WTC11 (cell line): ENCODE measurements at regions not wholly inside any gene's neighbourhood (a gene's known extent, or its start where the extent isn't known, plus 50 kb on each side); places are given as distances from the start of the nearest gene placed in this dataset.

ENCODE experiments used
- ATF1 ChIP-seq: sonication (generic); formaldehyde crosslinking; IDR thresholded peaks from 2 replicates; pipeline ENCODE4 v1.8.1; 2023; ENCODE audit warnings: mild to moderate bottlenecking, moderate library complexity, missing genetic modification reagents
- ELF4 ChIP-seq: sonication (generic); formaldehyde crosslinking; IDR thresholded peaks from 2 replicates; pipeline ENCODE4 v1.8.1; 2022; ENCODE audit warnings: low read depth, mild to moderate bottlenecking, moderate library complexity, missing genetic modification reagents
- ESRRA ChIP-seq: sonication (generic); formaldehyde crosslinking; IDR thresholded peaks from 2 replicates; pipeline ENCODE4 v1.8.1; 2022; ENCODE audit warnings: mild to moderate bottlenecking, missing genetic modification reagents, borderline replicate concordance
- ETV6 ChIP-seq: sonication (generic); formaldehyde crosslinking; IDR thresholded peaks from 2 replicates; pipeline ENCODE4 v1.8.1; 2022; ENCODE audit warnings: mild to moderate bottlenecking, missing genetic modification reagents
- MXD4 ChIP-seq: fragments of 250-450 bp; sonication (Bioruptor Pico); IDR thresholded peaks from 2 replicates; pipeline ENCODE4 v1.8.0; 2021; ENCODE audit warnings: mild to moderate bottlenecking, moderate library complexity, borderline replicate concordance
- NFE2L1 ChIP-seq: sonication (generic); formaldehyde crosslinking; IDR thresholded peaks from 2 replicates; pipeline ENCODE4 v1.8.1; 2023; ENCODE audit warnings: missing genetic modification reagents
- NFYB ChIP-seq: sonication (generic); formaldehyde crosslinking; conservative IDR thresholded peaks from 2 replicates; pipeline ENCODE4 v1.8.0; 2022; ENCODE audit warnings: low read depth, missing genetic modification reagents
- RORB ChIP-seq: fragments of 250-450 bp; sonication (Bioruptor Pico); IDR thresholded peaks from 2 replicates; pipeline ENCODE4 v1.9.0; 2021; ENCODE audit warnings: mild to moderate bottlenecking
- ZNF121 ChIP-seq: sonication (generic); formaldehyde crosslinking; IDR thresholded peaks from 2 replicates; pipeline ENCODE4 v1.8.0; 2023; ENCODE audit warnings: missing genetic modification reagents
- ZNF317 ChIP-seq: sonication (generic); formaldehyde crosslinking; IDR thresholded peaks from 2 replicates; pipeline ENCODE4 v1.8.1; 2023; ENCODE audit warnings: low read depth, mild to moderate bottlenecking, moderate library complexity, missing genetic modification reagents, borderline replicate concordance
- TF ChIP-seq, protein P1 (sequence below): fragments of 200-600 bp; IDR thresholded peaks from 2 replicates; pipeline ENCODE4 v1.8.0; 2022; ENCODE audit warnings: antibody characterized with exemption
- TF ChIP-seq, protein P2 (sequence below): sonication (generic); formaldehyde crosslinking; IDR thresholded peaks from 2 replicates; pipeline ENCODE4 v1.8.1; 2022; ENCODE audit warnings: low read depth, missing genetic modification reagents, borderline replicate concordance

DNA sequence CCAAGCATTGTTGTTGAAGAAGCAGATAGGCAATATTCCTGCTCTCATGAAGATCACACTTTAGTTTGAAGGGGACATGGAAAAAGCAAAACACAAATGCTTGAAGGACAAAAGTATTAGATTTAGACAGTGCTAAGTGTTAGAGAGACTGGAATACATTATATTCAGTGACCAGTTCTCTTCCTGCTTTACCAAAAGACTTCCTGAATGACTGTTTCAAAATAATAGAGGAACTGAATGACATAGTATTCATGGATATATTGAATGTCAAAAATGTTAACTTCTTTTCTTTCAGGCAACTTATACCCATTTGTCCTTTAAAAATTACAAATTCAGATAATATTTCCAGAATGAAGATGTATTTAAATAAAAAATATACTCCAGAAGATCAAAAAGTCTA, 178.0 kb upstream of the IVNS1ABP start:
- TF ChIP-seq ELF4 (CRISPR knock-in tag) (no peak), ETV6 (CRISPR knock-in tag) (no peak), ATF1 (no peak), ZNF121 (CRISPR knock-in tag) (no peak), ZNF317 (no peak), MXD4 (CRISPR knock-in tag) (no peak), NFYB (no peak), NFE2L1 (CRISPR knock-in tag) (no peak), ESRRA (CRISPR knock-in tag) (no peak), RORB (no peak)
- TF ChIP-seq, protein P1, sequence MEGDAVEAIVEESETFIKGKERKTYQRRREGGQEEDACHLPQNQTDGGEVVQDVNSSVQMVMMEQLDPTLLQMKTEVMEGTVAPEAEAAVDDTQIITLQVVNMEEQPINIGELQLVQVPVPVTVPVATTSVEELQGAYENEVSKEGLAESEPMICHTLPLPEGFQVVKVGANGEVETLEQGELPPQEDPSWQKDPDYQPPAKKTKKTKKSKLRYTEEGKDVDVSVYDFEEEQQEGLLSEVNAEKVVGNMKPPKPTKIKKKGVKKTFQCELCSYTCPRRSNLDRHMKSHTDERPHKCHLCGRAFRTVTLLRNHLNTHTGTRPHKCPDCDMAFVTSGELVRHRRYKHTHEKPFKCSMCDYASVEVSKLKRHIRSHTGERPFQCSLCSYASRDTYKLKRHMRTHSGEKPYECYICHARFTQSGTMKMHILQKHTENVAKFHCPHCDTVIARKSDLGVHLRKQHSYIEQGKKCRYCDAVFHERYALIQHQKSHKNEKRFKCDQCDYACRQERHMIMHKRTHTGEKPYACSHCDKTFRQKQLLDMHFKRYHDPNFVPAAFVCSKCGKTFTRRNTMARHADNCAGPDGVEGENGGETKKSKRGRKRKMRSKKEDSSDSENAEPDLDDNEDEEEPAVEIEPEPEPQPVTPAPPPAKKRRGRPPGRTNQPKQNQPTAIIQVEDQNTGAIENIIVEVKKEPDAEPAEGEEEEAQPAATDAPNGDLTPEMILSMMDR, result no peak
- TF ChIP-seq, protein P2, sequence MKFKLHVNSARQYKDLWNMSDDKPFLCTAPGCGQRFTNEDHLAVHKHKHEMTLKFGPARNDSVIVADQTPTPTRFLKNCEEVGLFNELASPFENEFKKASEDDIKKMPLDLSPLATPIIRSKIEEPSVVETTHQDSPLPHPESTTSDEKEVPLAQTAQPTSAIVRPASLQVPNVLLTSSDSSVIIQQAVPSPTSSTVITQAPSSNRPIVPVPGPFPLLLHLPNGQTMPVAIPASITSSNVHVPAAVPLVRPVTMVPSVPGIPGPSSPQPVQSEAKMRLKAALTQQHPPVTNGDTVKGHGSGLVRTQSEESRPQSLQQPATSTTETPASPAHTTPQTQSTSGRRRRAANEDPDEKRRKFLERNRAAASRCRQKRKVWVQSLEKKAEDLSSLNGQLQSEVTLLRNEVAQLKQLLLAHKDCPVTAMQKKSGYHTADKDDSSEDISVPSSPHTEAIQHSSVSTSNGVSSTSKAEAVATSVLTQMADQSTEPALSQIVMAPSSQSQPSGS (CRISPR knock-in tag), result no peak
